CD4-positive, alpha-beta memory T cell (primary cell): ENCODE measurements at regions not wholly inside any gene's neighbourhood (a gene's known extent, or its start where the extent isn't known, plus 50 kb on each side); places are given as distances from the start of the nearest gene placed in this dataset.

ENCODE experiments used
- CTCF ChIA-PET: fragments of 350-600 bp; sonication (Branson Sonifier 250); formaldehyde crosslinking; loops from one replicate; lab custom pipeline; 2021; ENCODE audit warnings: inconsistent platforms; ENCODE audit not compliant: partially characterized antibody; lab: Charles Lee
- POLR2A ChIA-PET: fragments of 350-600 bp; sonication (Branson Sonifier 250); formaldehyde crosslinking; loops from one replicate; lab custom pipeline; 2021; ENCODE audit not compliant: partially characterized antibody; lab: Charles Lee
- DNase-seq, 5 donors: peaks; one replicate each; pipeline versions ENCODE4 v3.0.0 to v3.0.0-alpha.2; 2020 to 2022; ENCODE audit warnings: mixed read lengths in 1 of 5
- H3K27ac ChIP-seq: one replicate; pipeline ENCODE4 v1.7.0; 2013; ENCODE audit warnings: low read depth, low read length
- H3K27me3 ChIP-seq: 2 replicates; pipeline ENCODE4 v1.7.0; 2013; ENCODE audit warnings: mild to moderate bottlenecking, low read length, moderate library complexity; ENCODE audit not compliant: insufficient read depth
- H3K36me3 ChIP-seq: 2 replicates; pipeline ENCODE4 v1.7.0; 2013; ENCODE audit warnings: mild to moderate bottlenecking, low read length, moderate library complexity; ENCODE audit not compliant: insufficient read depth
- H3K4me1 ChIP-seq: 2 replicates; pipeline ENCODE4 v1.7.0; 2013; ENCODE audit warnings: mild to moderate bottlenecking, low read length, moderate library complexity; ENCODE audit not compliant: insufficient read depth
- H3K4me3 ChIP-seq, 2 donors: one replicate each; pipeline ENCODE4 v1.7.0; 2013; ENCODE audit warnings: low read length in 2 of 2, mild to moderate bottlenecking in 1 of 2
- H3K9me3 ChIP-seq, 2 donors: one replicate each; pipeline ENCODE4 v1.7.0; 2013; ENCODE audit warnings: low read length in 2 of 2, control low read depth in 1 of 2; ENCODE audit not compliant: control insufficient read depth in 1 of 2
- H3K27ac Mint-ChIP-seq, 7 donors: one replicate each; pipeline ENCODE4 v1.8.0; 2020 to 2021; ENCODE audit warnings: mixed read lengths in 7 of 7, mild to moderate bottlenecking in 6 of 7, inconsistent platforms in 3 of 7, moderate library complexity in 3 of 7
- H3K27me3 Mint-ChIP-seq, 2 donors: one replicate each; pipeline ENCODE4 v1.8.0; 2020 to 2021; ENCODE audit warnings: mixed read lengths in 2 of 2
- H3K36me3 Mint-ChIP-seq, 2 donors: one replicate each; pipeline ENCODE4 v1.8.0; 2020 to 2021; ENCODE audit warnings: mixed read lengths in 2 of 2, inconsistent platforms in 1 of 2, mild to moderate bottlenecking in 1 of 2
- H3K4me1 Mint-ChIP-seq, 4 donors: one replicate each; pipeline ENCODE4 v1.8.0; 2020 to 2021; ENCODE audit warnings: mixed read lengths in 4 of 4, mild to moderate bottlenecking in 1 of 4
- H3K4me3 Mint-ChIP-seq, 8 donors: one replicate each; pipeline ENCODE4 v1.8.0; 2020 to 2021; ENCODE audit warnings: mixed read lengths in 8 of 8, mild to moderate bottlenecking in 7 of 8, moderate library complexity in 6 of 8, inconsistent platforms in 3 of 8
- H3K9me3 Mint-ChIP-seq, 8 donors: one replicate each; pipeline ENCODE4 v1.8.0; 2020 to 2021; ENCODE audit warnings: mixed read lengths in 8 of 8, mild to moderate bottlenecking in 5 of 8, inconsistent platforms in 3 of 8, moderate library complexity in 1 of 8
- intact Hi-C: fragments of 100-400 bp; cut with micrococcal nuclease; formaldehyde crosslinking; loops from one replicate; pipeline ENCODE4 v1.15.1; 2023

DNA sequence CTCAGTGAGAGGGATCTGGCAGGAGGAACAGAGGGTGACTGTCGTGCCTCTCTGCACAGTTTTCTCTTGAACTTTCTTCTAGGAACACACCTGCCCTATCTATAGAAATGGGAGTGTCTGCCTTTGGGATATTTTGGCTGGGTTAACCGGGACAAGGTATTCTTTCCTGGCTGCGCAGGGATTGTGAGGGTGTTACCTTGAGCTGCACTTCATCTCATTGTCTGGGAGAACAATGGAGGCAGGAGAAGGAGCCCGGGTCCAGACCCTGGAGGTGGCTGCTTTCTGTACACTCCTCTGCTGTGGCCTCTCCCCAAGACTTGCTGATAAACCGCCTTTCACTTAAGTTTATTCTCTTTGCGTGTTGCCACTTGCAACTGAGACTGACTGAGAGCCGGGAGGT lies 192.8 kb downstream of the TBXT start:
- Mint-ChIP-seq H3K36me3 (no peaks in the 10 kb centered on the region), H3K4me3 (no peak overlapping the region), H3K27me3 (peaks cover 0 to 1% of the 10 kb centered on the region in 2 donors), H3K4me1 (no peaks in the 10 kb centered on the region), H3K27ac (no peak overlapping the region), H3K9me3 (peaks cover 0 to 3% (median 0%) of the 10 kb centered on the region in 8 donors)
- ChIA-PET POLR2A (no interaction called here), CTCF (no interaction called here)
- Histone ChIP-seq H3K27me3 (no peaks in the 10 kb centered on the region), H3K4me3 (no peak overlapping the region), H3K4me1 (no peaks in the 10 kb centered on the region), H3K36me3 (no peaks in the 10 kb centered on the region), H3K9me3 (no peaks in the 10 kb centered on the region), H3K27ac (no peak overlapping the region)
- DNase-seq = no peak
- intact Hi-C loops = no loop called here

DNA sequence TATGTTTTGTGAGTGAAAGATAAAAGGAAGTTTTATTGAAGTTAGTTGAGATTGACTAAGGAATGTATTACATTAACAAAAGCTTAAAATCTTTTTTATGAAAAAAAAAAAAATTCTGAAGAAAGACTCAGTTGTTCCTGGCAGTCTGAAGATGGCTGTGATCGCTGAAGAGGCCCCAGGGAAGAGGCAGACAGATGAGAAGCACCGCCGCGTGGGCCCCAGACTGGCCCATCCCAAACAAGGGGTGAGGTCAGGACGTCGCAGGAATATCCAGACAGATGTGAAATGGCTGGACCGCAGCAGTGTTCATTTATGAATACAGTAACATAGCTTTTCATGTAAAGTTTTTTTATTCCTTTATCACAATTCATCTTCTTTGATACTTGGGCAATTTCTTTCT lies 194.2 kb downstream of the TBXT start:
- Histone ChIP-seq H3K4me3 (no peak overlapping the region), H3K36me3 (no peaks in the 10 kb centered on the region), H3K27ac (no peak overlapping the region), H3K27me3 (no peaks in the 10 kb centered on the region), H3K9me3 (no peaks in the 10 kb centered on the region), H3K4me1 (no peaks in the 10 kb centered on the region)
- ChIA-PET CTCF (no interaction called here), POLR2A (no interaction called here)
- peaks cover 0 to 3% (median 0%) of the 10 kb centered on the region in 8 donors for H3K9me3 Mint-ChIP-seq
- no peak overlapping the region for H3K4me3 Mint-ChIP-seq
- intact Hi-C loops = no loop called here
- H3K4me1 Mint-ChIP-seq = no peaks in the 10 kb centered on the region
- no peak for DNase-seq
- no peaks in the 10 kb centered on the region for H3K36me3 Mint-ChIP-seq
- H3K27ac Mint-ChIP-seq = no peak overlapping the region
- H3K27me3 Mint-ChIP-seq = peaks cover 2% of the 10 kb centered on the region in 2 donors

DNA sequence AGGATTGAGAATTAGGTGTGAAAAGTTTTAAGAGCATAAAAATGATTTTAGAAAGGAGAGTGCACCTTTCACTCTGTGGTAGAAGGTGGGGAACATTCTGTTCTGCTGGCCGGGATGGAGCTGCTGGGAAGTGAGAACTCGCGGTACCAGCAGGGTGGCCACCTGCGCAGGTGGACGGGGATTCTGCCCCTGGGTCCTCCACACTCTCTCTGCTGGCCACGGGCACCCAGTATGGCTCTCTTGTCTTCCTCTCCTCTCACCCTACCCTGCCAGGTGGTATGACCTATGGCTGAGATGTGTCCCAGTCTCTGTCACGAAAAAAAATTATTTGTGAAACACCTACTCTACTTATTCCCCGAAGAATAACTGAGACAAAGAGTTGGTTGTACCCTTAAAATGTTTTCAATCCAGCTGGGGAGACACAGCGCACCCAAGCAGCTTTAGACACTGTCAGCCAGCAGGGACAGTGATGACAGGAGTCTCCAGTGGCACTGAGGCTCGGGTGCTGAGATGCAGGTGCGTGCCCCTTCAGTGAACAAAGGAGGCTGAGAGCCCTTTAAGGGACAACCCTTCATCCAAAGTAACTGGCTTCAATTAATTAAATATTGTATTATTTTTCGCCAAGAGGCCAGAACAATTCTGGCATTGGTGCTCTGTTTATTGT lies 195.4 kb downstream of the TBXT start:
- Mint-ChIP-seq H3K36me3 (no peaks in the 10 kb centered on the region), H3K4me1 (no peaks in the 10 kb centered on the region), H3K9me3 (peaks cover 0 to 3% (median 0%) of the 10 kb centered on the region in 8 donors), H3K27ac (no peak overlapping the region), H3K27me3 (peaks cover 2 to 7% of the 10 kb centered on the region in 2 donors), H3K4me3 (no peak overlapping the region)
- no peak for DNase-seq
- ChIA-PET POLR2A (no interaction called here), CTCF (no interaction called here)
- H3K27me3 ChIP-seq = no peaks in the 10 kb centered on the region
- H3K4me3 ChIP-seq = no peak overlapping the region
- H3K36me3 ChIP-seq = no peaks in the 10 kb centered on the region
- intact Hi-C loops = no loop called here
- no peaks in the 10 kb centered on the region for H3K9me3 ChIP-seq
- H3K4me1 ChIP-seq = no peaks in the 10 kb centered on the region
- H3K27ac ChIP-seq = no peak overlapping the region

DNA sequence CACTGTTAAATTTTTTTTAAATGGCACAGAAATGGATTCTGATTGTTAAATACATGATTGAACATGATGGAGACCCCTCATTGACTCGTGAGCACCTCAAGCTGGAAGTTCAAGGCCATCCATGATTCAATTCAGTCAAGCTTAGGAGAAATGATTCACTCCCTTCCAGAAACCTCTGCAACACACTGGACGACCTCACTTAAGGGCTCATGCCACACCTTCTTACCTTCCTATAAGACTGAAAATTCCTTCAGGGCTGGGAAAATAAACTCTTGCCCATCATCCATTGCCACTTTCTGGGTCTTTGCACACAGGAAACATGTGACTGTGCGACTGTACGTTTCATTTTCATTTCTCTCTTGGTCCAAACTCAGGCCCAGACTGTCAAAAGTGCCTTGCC lies 196.4 kb downstream of the TBXT start:
- CTCF ChIA-PET = no interaction called here
- H3K9me3 Mint-ChIP-seq = peaks cover 0 to 3% (median 0%) of the 10 kb centered on the region in 8 donors

DNA sequence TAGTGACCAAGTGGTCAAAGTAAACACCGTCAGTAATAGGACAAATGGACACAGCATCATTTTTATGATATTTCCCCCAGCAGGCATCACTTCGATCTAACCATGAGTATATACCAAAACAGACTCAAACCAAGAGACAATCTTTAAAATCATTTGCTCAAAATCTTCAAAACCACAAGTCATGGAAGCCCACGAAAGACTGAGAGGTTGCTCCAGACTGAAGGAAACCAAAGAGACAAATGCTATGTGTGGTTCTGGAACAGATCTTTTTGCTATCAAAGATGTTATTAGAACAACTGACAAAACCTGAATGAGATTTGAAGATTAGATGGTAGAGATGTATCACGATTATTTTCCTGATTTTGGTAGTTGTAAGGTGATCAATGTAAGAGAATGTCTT lies 197.7 kb downstream of the TBXT start:
- DNase-seq = no peak
- POLR2A ChIA-PET = no interaction called here

More for the DNA sequence above, 196.4 kb downstream of the TBXT start:
- no peaks in the 10 kb centered on the region for H3K36me3 Mint-ChIP-seq
- POLR2A ChIA-PET = no interaction called here
- no peaks in the 10 kb centered on the region for H3K4me1 Mint-ChIP-seq
- DNase-seq = no peak
- intact Hi-C loops = no loop called here
- H3K27me3 ChIP-seq = no peaks in the 10 kb centered on the region
- no peak overlapping the region for H3K4me3 ChIP-seq
- H3K27me3 Mint-ChIP-seq = peaks cover 4 to 7% of the 10 kb centered on the region in 2 donors
- H3K4me1 ChIP-seq = no peaks in the 10 kb centered on the region
- H3K27ac ChIP-seq = no peak overlapping the region
- H3K27ac Mint-ChIP-seq = no peak overlapping the region
- H3K4me3 Mint-ChIP-seq = no peak overlapping the region
- no peaks in the 10 kb centered on the region for H3K36me3 ChIP-seq
- no peaks in the 10 kb centered on the region for H3K9me3 ChIP-seq

DNA sequence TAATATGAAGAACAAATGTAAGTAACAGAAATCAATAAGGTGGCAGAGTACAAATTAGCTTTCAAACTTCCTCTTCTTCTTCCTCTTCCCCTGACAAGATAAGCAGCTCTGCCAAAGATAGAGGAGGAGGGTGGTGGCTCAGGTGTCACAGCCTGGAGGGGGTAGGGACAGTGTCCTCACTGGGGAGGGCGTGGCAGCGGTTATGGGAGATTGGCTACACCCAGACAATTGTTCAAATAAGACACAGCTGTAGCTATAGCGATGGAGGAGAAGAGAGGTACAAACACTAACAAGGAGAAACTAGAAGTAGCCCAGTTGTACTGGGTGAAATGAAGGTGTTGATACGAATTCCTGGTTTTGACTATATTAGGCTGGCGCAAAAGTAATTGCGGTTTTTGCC lies 198.5 kb downstream of the TBXT start:
- Mint-ChIP-seq H3K4me1 (no peaks in the 10 kb centered on the region), H3K27ac (no peak overlapping the region), H3K4me3 (no peak overlapping the region), H3K9me3 (peaks cover 0 to 3% (median 0%) of the 10 kb centered on the region in 8 donors), H3K27me3 (peaks cover 8 to 9% of the 10 kb centered on the region in 2 donors), H3K36me3 (no peaks in the 10 kb centered on the region)
- intact Hi-C loops = no loop called here
- DNase-seq = no peak
- CTCF ChIA-PET = no interaction called here
- no peaks in the 10 kb centered on the region for H3K9me3 ChIP-seq
- H3K36me3 ChIP-seq = no peaks in the 10 kb centered on the region
- H3K27me3 ChIP-seq = no peaks in the 10 kb centered on the region
- no peak overlapping the region for H3K27ac ChIP-seq
- H3K4me3 ChIP-seq = no peak overlapping the region
- POLR2A ChIA-PET = no interaction called here
- H3K4me1 ChIP-seq = no peaks in the 10 kb centered on the region

More for the DNA sequence above, 197.7 kb downstream of the TBXT start:
- intact Hi-C loops = no loop called here
- H3K36me3 Mint-ChIP-seq = no peaks in the 10 kb centered on the region
- no peaks in the 10 kb centered on the region for H3K4me1 Mint-ChIP-seq
- peaks cover 6 to 7% of the 10 kb centered on the region in 2 donors for H3K27me3 Mint-ChIP-seq
- H3K9me3 ChIP-seq = no peaks in the 10 kb centered on the region
- no peak overlapping the region for H3K4me3 Mint-ChIP-seq
- H3K27ac ChIP-seq = no peak overlapping the region
- H3K9me3 Mint-ChIP-seq = peaks cover 0 to 3% (median 0%) of the 10 kb centered on the region in 8 donors
- H3K27ac Mint-ChIP-seq = no peak overlapping the region
- no peaks in the 10 kb centered on the region for H3K36me3 ChIP-seq
- H3K4me3 ChIP-seq = no peak overlapping the region
- H3K4me1 ChIP-seq = no peaks in the 10 kb centered on the region
- H3K27me3 ChIP-seq = no peaks in the 10 kb centered on the region
- CTCF ChIA-PET = no interaction called here

DNA sequence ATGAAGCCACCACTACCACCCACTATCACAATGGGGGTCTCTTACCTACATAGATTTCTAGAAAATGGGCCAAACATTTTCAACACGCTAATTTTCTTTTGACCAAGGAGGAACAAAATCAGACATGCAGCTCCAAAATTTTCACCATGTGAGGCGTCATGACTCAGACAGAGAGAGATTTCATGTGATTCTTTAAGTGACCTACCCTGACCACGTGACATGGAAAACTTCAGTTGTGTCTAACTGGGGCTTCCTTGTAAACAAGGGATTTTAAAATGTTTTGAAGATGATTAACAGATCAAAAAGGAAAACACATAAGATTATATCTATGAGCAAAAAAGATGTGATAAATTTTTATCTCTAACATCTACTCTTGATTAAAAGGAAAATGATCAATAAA lies 199.2 kb downstream of the TBXT start:
- no peaks in the 10 kb centered on the region for H3K9me3 ChIP-seq
- no peaks in the 10 kb centered on the region for H3K27me3 ChIP-seq
- H3K36me3 ChIP-seq = no peaks in the 10 kb centered on the region
- no peaks in the 10 kb centered on the region for H3K4me1 Mint-ChIP-seq
- H3K27ac Mint-ChIP-seq = no peak overlapping the region
- no peak for DNase-seq
- H3K9me3 Mint-ChIP-seq = peaks cover 0 to 3% (median 0%) of the 10 kb centered on the region in 8 donors
- CTCF ChIA-PET = no interaction called here
- H3K27me3 Mint-ChIP-seq = peaks cover 9 to 11% of the 10 kb centered on the region in 2 donors
- H3K4me3 Mint-ChIP-seq = no peak overlapping the region
- no peak overlapping the region for H3K27ac ChIP-seq
- POLR2A ChIA-PET = no interaction called here
- no peaks in the 10 kb centered on the region for H3K4me1 ChIP-seq
- no peak overlapping the region for H3K4me3 ChIP-seq
- no peaks in the 10 kb centered on the region for H3K36me3 Mint-ChIP-seq
- intact Hi-C loops = no loop called here
